HG02970 (cell line): ENCODE measurements at regions not wholly inside any gene's neighbourhood (a gene's known extent, or its start where the extent isn't known, plus 50 kb on each side); places are given as distances from the start of the nearest gene placed in this dataset.

Experiments
- ATAC-seq: cut with Tn5 transposase; IDR thresholded peaks from one replicate; pipeline ENCODE4 v1.9.1; 2021; ENCODE audit warnings: mild to moderate bottlenecking, moderate library complexity, moderate number of reproducible peaks; ENCODE audit not compliant: unreplicated experiment, low FRiP score

GRCh38 chr2:147242445-147242844, 602.4 kb upstream of the ACVR2A start:
- ATAC-seq: no peak

GRCh38 chr2:147236601-147237000, 608.2 kb upstream of the ACVR2A start:
- no peak for ATAC-seq

- no peak for ATAC-seq
Measured at GRCh38 chr2:147232225-147232669, 612.6 kb upstream of the ACVR2A start.

- ATAC-seq: no peak
Measured at GRCh38 chr2:147231607-147232006, 613.2 kb upstream of the ACVR2A start.

GRCh38 chr2:147231081-147231480, 613.7 kb upstream of the ACVR2A start:
- ATAC-seq: no peak

GRCh38 chr2:147227313-147227712, 617.5 kb upstream of the ACVR2A start:
- ATAC-seq: no peak

GRCh38 chr2:147224070-147224469, 620.8 kb upstream of the ACVR2A start:
- no peak for ATAC-seq

- no peak for ATAC-seq
Measured at GRCh38 chr2:147223553-147224060, 621.2 kb upstream of the ACVR2A start.

- ATAC-seq: no peak
Measured at GRCh38 chr2:147223119-147223518, 621.7 kb upstream of the ACVR2A start.

GRCh38 chr2:147222506-147222905, 622.3 kb upstream of the ACVR2A start:
- no peak for ATAC-seq

- no peak for ATAC-seq
Measured at GRCh38 chr2:147214914-147215313, 629.9 kb upstream of the ACVR2A start.

GRCh38 chr2:147211484-147211883, 633.3 kb upstream of the ACVR2A start:
- no peak for ATAC-seq

- ATAC-seq: no peak
Measured at GRCh38 chr2:147204102-147204501, 640.7 kb upstream of the ACVR2A start.

GRCh38 chr2:147198651-147199171, 646.1 kb upstream of the ACVR2A start:
- ATAC-seq: no peak

GRCh38 chr2:147197754-147198483, 646.9 kb upstream of the ACVR2A start:
- ATAC-seq: no peak

GRCh38 chr2:147182260-147182659, 662.6 kb upstream of the ACVR2A start:
- ATAC-seq: peak; percentile 47

GRCh38 chr2:147181351-147182029, 663.3 kb upstream of the ACVR2A start:
- peak; percentile 27 for ATAC-seq

GRCh38 chr2:147177071-147177857, 667.6 kb upstream of the ACVR2A start:
- no peak for ATAC-seq

GRCh38 chr2:147174824-147175254, 670.0 kb upstream of the ACVR2A start:
- ATAC-seq: no peak

- ATAC-seq: no peak
Measured at GRCh38 chr2:147173798-147174197, 671.0 kb upstream of the ACVR2A start.

GRCh38 chr2:147173189-147173581, 671.6 kb upstream of the ACVR2A start:
- no peak for ATAC-seq
